GM06990 (cell line): ENCODE measurements at regions not wholly inside any gene's neighbourhood (a gene's known extent, or its start where the extent isn't known, plus 50 kb on each side); places are given as distances from the start of the nearest gene placed in this dataset.

ENCODE experiments used
- DNase-seq: peaks from one replicate; pipeline ENCODE4 v3.0.0-alpha.2; 2011; ENCODE audit not compliant: insufficient read length; ENCODE audit errors: extremely low read depth
- H3K27me3 ChIP-seq: replicated peaks from 2 replicates; pipeline ENCODE4 v1.6.0; 2011; ENCODE audit warnings: low read length; ENCODE audit not compliant: control insufficient read depth, insufficient read depth
- H3K36me3 ChIP-seq: 2 replicates; pipeline ENCODE4 v1.5.1; 2011; ENCODE audit warnings: low read length; ENCODE audit not compliant: control insufficient read depth, insufficient read depth
- H3K4me3 ChIP-seq: replicated peaks from 2 replicates; pipeline ENCODE4 v1.5.1; 2011; ENCODE audit warnings: low read depth, mild to moderate bottlenecking, control low read depth, low read length
- CTCF ChIP-seq: IDR thresholded peaks from 2 replicates; pipeline ENCODE4 v1.5.1; 2011; ENCODE audit warnings: low read length, control low read depth, mild to moderate bottlenecking, inconsistent platforms; ENCODE audit not compliant: insufficient read depth, poor library complexity, severe bottlenecking

DNA sequence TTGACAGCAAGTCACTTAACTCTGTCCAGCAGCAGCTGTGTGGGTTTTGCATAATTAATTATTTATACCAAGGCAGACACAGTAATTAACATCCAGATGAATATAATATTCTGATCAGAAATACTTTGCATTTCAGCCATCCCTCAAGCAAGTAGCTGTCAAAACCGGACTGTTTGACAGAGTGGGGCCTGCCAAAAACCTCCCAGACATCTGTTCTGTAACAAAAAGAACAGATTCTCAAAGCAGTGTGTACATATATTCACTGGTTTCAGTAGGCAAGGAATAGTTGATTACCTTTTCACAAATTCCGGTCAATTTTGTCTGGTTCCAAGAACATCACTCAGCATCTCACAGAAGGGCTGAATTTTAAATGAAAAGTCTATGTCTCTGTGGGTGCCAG lies 291.6 kb downstream of the CMPK2 start:
- no peak for TF ChIP-seq CTCF
- H3K4me3 ChIP-seq = no peak overlapping the region
- no peak for DNase-seq
- no peaks in the 10 kb centered on the region for H3K36me3 ChIP-seq
- H3K27me3 ChIP-seq = no peaks in the 10 kb centered on the region

- TF ChIP-seq CTCF = no peak
- Histone ChIP-seq H3K27me3 (no peaks in the 10 kb centered on the region), H3K36me3 (no peaks in the 10 kb centered on the region), H3K4me3 (no peak overlapping the region)
- no peak for DNase-seq
Measured at GRCh38 chr2:6576302-6576701, 289.4 kb downstream of the CMPK2 start.

GRCh38 chr2:6577960-6578359 lies 287.7 kb downstream of the CMPK2 start:
- DNase-seq = no peak
- no peak overlapping the region for H3K4me3 ChIP-seq
- H3K36me3 ChIP-seq = no peaks in the 10 kb centered on the region
- no peaks in the 10 kb centered on the region for H3K27me3 ChIP-seq
- TF ChIP-seq CTCF = no peak

GRCh38 chr2:6578416-6578815 lies 287.3 kb downstream of the CMPK2 start:
- H3K4me3 ChIP-seq = no peak overlapping the region
- H3K36me3 ChIP-seq = no peaks in the 10 kb centered on the region
- DNase-seq = no peak
- H3K27me3 ChIP-seq = no peaks in the 10 kb centered on the region; the same call in 1 of the 2 replicates
- TF ChIP-seq CTCF = no peak

- no peak for TF ChIP-seq CTCF
- no peak for DNase-seq
- H3K4me3 ChIP-seq = no peak overlapping the region
- H3K36me3 ChIP-seq = no peaks in the 10 kb centered on the region
- H3K27me3 ChIP-seq = no peaks in the 10 kb centered on the region; the same call in 1 of the 2 replicates
Measured at GRCh38 chr2:6579281-6579680, 286.4 kb downstream of the CMPK2 start.

- Histone ChIP-seq H3K27me3 (no peaks in the 10 kb centered on the region; the same call in 1 of the 2 replicates), H3K4me3 (no peak overlapping the region), H3K36me3 (no peaks in the 10 kb centered on the region)
- DNase-seq = no peak
- TF ChIP-seq CTCF = no peak
Measured at GRCh38 chr2:6580982-6581381, 284.7 kb downstream of the CMPK2 start.
